WTC11 (cell line): ENCODE measurements at regions not wholly inside any gene's neighbourhood (a gene's known extent, or its start where the extent isn't known, plus 50 kb on each side); places are given as distances from the start of the nearest gene placed in this dataset.

Experiments used
- CTCF ChIP-seq: fragments of 200-600 bp; IDR thresholded peaks from 2 replicates; pipeline ENCODE4 v1.8.0; 2022; ENCODE audit warnings: antibody characterized with exemption
- USF2 ChIP-seq: sonication (generic); formaldehyde crosslinking; IDR thresholded peaks from 2 replicates; pipeline ENCODE4 v1.8.1; 2023; ENCODE audit warnings: mild to moderate bottlenecking, missing genetic modification reagents, moderate library complexity
- ZNF138 ChIP-seq: sonication (generic); formaldehyde crosslinking; conservative IDR thresholded peaks from 2 replicates; pipeline ENCODE4 v1.8.1; 2022; ENCODE audit warnings: mild to moderate bottlenecking, moderate library complexity, missing genetic modification reagents
- ZNF317 ChIP-seq: sonication (generic); formaldehyde crosslinking; IDR thresholded peaks from 2 replicates; pipeline ENCODE4 v1.8.1; 2023; ENCODE audit warnings: low read depth, mild to moderate bottlenecking, moderate library complexity, missing genetic modification reagents, borderline replicate concordance

GRCh38 chr2:146853741-146854444, 990.9 kb upstream of the ACVR2A start:
- no peak for TF ChIP-seq CTCF
- TF ChIP-seq ZNF138 (CRISPR knock-in tag), result no peak
- no peak for TF ChIP-seq ZNF317 (CRISPR knock-in tag)
- no peak for TF ChIP-seq USF2
